ENCODE measurements at regions not wholly inside any gene's neighbourhood (a gene's known extent, or its start where the extent isn't known, plus 50 kb on each side); places are given as distances from the start of the nearest gene placed in this dataset. TPM values are rescaled to one million over a fixed set of nuclear protein-coding genes. Genes with fewer than 3 reads are reported as not detected.

DNA sequence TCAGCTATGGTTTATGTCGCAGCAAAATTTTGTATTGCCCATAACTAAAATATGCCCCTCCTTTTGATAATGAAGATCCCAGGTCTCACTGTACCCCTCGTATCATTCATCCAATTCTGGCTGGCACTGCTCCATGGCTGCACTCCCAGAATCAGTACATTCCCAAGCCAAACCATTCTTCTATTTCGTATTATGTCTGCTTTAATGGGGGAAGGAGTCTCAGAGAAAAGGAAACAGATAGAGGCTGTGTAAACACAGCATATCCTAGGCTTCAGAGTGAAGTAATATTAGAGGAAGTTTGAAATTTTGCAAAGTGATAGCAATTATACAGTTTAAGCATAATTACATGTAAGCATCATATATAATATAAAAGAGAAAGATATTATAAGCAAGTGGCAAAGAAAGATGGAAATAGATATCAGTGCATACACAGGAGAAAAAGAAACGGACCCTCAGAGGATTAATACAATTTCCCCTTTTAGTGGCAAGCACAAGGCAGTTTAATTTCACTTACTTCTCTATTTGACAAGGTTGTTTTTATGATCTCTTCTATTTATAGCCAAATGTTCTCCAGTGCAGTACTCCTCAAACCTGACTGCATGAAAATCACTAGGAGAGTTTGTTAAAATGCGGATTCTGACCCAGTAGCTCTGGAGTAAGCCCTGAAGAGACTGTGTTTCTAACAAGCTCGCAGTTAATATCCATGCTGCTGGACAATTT is 56.5 kb upstream of the TENT5A start:
- no peak overlapping the region for H2AFZ ChIP-seq (ENCODE audit: low read depth, low read length)
- 85% methylated on average over 5 of the region's 6 CpGs for WGBS
- H2AK5ac ChIP-seq (ENCODE audit: low read length, severe bottlenecking) = no peak overlapping the region
- no peak overlapping the region for H3K23ac ChIP-seq (ENCODE audit: low read length in 2 of 2)
- H3K79me1 ChIP-seq (replicated peaks; ENCODE audit: low read length, poor library complexity, severe bottlenecking) = no peaks in the 10 kb centered on the region
- H3K4ac ChIP-seq (ENCODE audit: low read depth in 1 of 2, low read length in 2 of 2) = no peak overlapping the region
- H3K27ac ChIP-seq (ENCODE audit: low read length, poor library complexity, severe bottlenecking) = no peak overlapping the region
- H3K36me3 ChIP-seq (ENCODE audit: control insufficient read depth in 1 of 2, insufficient read depth in 2 of 2, low read depth in 1 of 2, low read length in 2 of 2) = no peaks in the 10 kb centered on the region
- H2BK15ac ChIP-seq (ENCODE audit: low read depth, poor library complexity, severe bottlenecking) = no peak overlapping the region
- no peak overlapping the region for H3K14ac ChIP-seq (ENCODE audit: low read length in 2 of 2)
- H3K4me1 ChIP-seq (ENCODE audit: control insufficient read depth, insufficient read depth, low read depth, low read length) = no peaks in the 10 kb centered on the region
- H3K9ac ChIP-seq (ENCODE audit: low read length) = no peak overlapping the region
- H4K91ac ChIP-seq (ENCODE audit: low read length) = no peak overlapping the region
- H2BK12ac ChIP-seq (ENCODE audit: low read length in 2 of 2) = no peak overlapping the region
- no peak overlapping the region for H2BK5ac ChIP-seq (ENCODE audit: low read depth, low read length, poor library complexity, severe bottlenecking)
- H2BK120ac ChIP-seq (ENCODE audit: low read depth, low read length) = no peak overlapping the region
- no peak overlapping the region for H3K4me3 ChIP-seq (ENCODE audit: insufficient read depth in 1 of 2, low read depth in 1 of 2, low read length in 2 of 2)
- no peak overlapping the region for H3K18ac ChIP-seq (ENCODE audit: low read depth in 1 of 2, low read length in 2 of 2)
- peak; percentile 7 for DNase-seq
- no peak overlapping the region for H3K4me2 ChIP-seq (ENCODE audit: low read length, poor library complexity, severe bottlenecking)
- no peaks in the 10 kb centered on the region for H3K9me3 ChIP-seq (ENCODE audit: control insufficient read depth, low read length)
- H3K27me3 ChIP-seq (ENCODE audit: control insufficient read depth in 1 of 2, insufficient read depth in 1 of 2, low read length in 2 of 2) = no peaks in the 10 kb centered on the region
- H4K8ac ChIP-seq (ENCODE audit: low read length) = no peak overlapping the region

DNA sequence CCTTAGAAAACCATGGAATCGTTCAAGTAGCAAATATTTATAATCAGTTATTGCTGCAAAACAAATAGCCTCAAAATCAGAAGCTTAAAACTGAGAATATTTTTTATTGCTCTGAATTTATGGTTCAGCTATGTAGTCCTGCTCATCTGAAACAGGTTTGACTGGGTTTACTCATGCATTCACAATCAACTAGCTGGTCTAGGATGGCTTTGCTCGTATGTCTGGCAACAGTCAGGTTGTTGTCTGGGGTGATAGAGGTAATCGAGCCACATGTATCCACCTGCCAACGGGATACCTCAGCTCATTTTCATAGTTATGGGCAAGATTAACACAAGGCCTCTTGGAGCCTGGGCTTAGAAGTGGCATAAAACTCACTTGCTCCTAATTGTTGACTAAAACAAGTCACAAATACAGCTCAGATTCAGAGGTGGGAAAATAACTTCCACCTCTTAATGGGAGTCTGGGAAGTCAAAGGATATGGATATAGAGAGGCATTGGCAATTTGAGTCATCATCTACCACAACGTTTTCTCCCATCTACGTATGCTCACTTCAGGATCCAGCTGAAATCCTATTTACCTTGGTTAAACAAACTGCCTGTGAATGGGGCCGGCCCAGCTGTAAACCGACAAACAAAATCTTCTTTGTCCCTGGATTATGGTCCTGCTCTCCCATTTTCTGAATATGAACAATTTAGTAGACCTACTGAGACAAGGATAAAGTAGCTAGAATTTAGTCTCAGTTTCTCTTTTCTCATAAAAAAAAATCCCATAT is 54.5 kb upstream of the TENT5A start:
- no peak overlapping the region for H2AK5ac ChIP-seq (ENCODE audit: low read length, severe bottlenecking)
- DNase-seq = no peak
- no peak overlapping the region for H3K4me3 ChIP-seq (ENCODE audit: insufficient read depth in 1 of 2, low read depth in 1 of 2, low read length in 2 of 2)
- WGBS = 96% methylated on average over 6 of the region's 8 CpGs
- no peaks in the 10 kb centered on the region for H3K9me3 ChIP-seq (ENCODE audit: control insufficient read depth, low read length)
- H4K91ac ChIP-seq (ENCODE audit: low read length) = no peak overlapping the region
- H3K27ac ChIP-seq (ENCODE audit: low read length, poor library complexity, severe bottlenecking) = no peak overlapping the region
- no peak overlapping the region for H3K4ac ChIP-seq (ENCODE audit: low read depth in 1 of 2, low read length in 2 of 2)
- no peak overlapping the region for H3K18ac ChIP-seq (ENCODE audit: low read depth in 1 of 2, low read length in 2 of 2)
- H3K36me3 ChIP-seq (ENCODE audit: control insufficient read depth in 1 of 2, insufficient read depth in 2 of 2, low read depth in 1 of 2, low read length in 2 of 2) = no peaks in the 10 kb centered on the region
- no peak overlapping the region for H3K4me2 ChIP-seq (ENCODE audit: low read length, poor library complexity, severe bottlenecking)
- no peaks in the 10 kb centered on the region for H3K79me1 ChIP-seq (replicated peaks; ENCODE audit: low read length, poor library complexity, severe bottlenecking)
- H2BK120ac ChIP-seq (ENCODE audit: low read depth, low read length) = no peak overlapping the region
- no peak overlapping the region for H3K23ac ChIP-seq (ENCODE audit: low read length in 2 of 2)
- H2BK5ac ChIP-seq (ENCODE audit: low read depth, low read length, poor library complexity, severe bottlenecking) = no peak overlapping the region
- no peak overlapping the region for H4K8ac ChIP-seq (ENCODE audit: low read length)
- no peak overlapping the region for H3K14ac ChIP-seq (ENCODE audit: low read length in 2 of 2)
- H2BK15ac ChIP-seq (ENCODE audit: low read depth, poor library complexity, severe bottlenecking) = no peak overlapping the region
- H2BK12ac ChIP-seq (ENCODE audit: low read length in 2 of 2) = no peak overlapping the region
- H3K4me1 ChIP-seq (ENCODE audit: control insufficient read depth, insufficient read depth, low read depth, low read length) = no peaks in the 10 kb centered on the region
- no peak overlapping the region for H2AFZ ChIP-seq (ENCODE audit: low read depth, low read length)
- no peaks in the 10 kb centered on the region for H3K27me3 ChIP-seq (ENCODE audit: control insufficient read depth in 1 of 2, insufficient read depth in 1 of 2, low read length in 2 of 2)
- H3K9ac ChIP-seq (ENCODE audit: low read length) = no peak overlapping the region

DNA sequence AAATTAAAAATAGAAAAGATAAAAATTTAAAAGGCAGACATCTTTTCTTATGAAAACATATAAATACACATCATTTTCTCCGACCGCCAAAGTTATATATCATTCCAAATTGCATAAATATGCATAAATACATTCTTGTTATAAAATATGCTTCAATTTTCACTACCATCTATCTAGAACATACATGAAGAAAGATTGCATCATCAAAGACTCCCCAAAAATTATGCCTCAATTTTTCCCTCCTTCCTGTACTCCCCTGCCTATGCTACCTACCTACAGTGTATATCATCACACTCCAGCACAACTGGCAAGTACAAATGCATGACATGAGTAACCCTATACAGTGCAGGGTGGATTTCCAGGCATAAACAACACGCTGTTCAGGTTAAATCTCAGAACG is 49.9 kb upstream of the TENT5A start:
- Histone ChIP-seq H2BK5ac (ENCODE audit: low read depth, low read length, poor library complexity, severe bottlenecking) (no peak overlapping the region), H3K36me3 (ENCODE audit: control insufficient read depth in 1 of 2, insufficient read depth in 2 of 2, low read depth in 1 of 2, low read length in 2 of 2) (no peaks in the 10 kb centered on the region), H3K23ac (ENCODE audit: low read length in 2 of 2) (no peak overlapping the region), H3K79me1 (replicated peaks; ENCODE audit: low read length, poor library complexity, severe bottlenecking) (no peaks in the 10 kb centered on the region), H3K18ac (ENCODE audit: low read depth in 1 of 2, low read length in 2 of 2) (no peak overlapping the region), H2BK15ac (ENCODE audit: low read depth, poor library complexity, severe bottlenecking) (no peak overlapping the region), H3K27me3 (ENCODE audit: control insufficient read depth in 1 of 2, insufficient read depth in 1 of 2, low read length in 2 of 2) (no peaks in the 10 kb centered on the region), H2AFZ (ENCODE audit: low read depth, low read length) (no peak overlapping the region), H3K27ac (ENCODE audit: low read length, poor library complexity, severe bottlenecking) (no peak overlapping the region), H3K14ac (ENCODE audit: low read length in 2 of 2) (no peak overlapping the region), H3K9me3 (ENCODE audit: control insufficient read depth, low read length) (no peaks in the 10 kb centered on the region), H3K4ac (ENCODE audit: low read depth in 1 of 2, low read length in 2 of 2) (no peak overlapping the region), H2BK120ac (ENCODE audit: low read depth, low read length) (no peak overlapping the region), H2BK12ac (ENCODE audit: low read length in 2 of 2) (no peak overlapping the region), H2AK5ac (ENCODE audit: low read length, severe bottlenecking) (no peak overlapping the region), H3K4me3 (ENCODE audit: insufficient read depth in 1 of 2, low read depth in 1 of 2, low read length in 2 of 2) (no peak overlapping the region), H4K91ac (ENCODE audit: low read length) (no peak overlapping the region), H3K4me1 (ENCODE audit: control insufficient read depth, insufficient read depth, low read depth, low read length) (no peaks in the 10 kb centered on the region), H3K9ac (ENCODE audit: low read length) (no peak overlapping the region), H3K4me2 (ENCODE audit: low read length, poor library complexity, severe bottlenecking) (no peak overlapping the region), H4K8ac (ENCODE audit: low read length) (no peak overlapping the region)
- WGBS = 80% methylated on average over 3 of the region's 4 CpGs
- no peak for DNase-seq

Small RNA genes in the stretch of these regions (small RNA-seq; reads per million reads assigned to genes)
- gene AL360157.1 (ENCODE audit: low read depth) = not detected

All from mesenchymal stem cell (in vitro differentiated cells and primary cell).